ENCODE measurements at regions not wholly inside any gene's neighbourhood (a gene's known extent, or its start where the extent isn't known, plus 50 kb on each side); places are given as distances from the start of the nearest gene placed in this dataset.

- no peak overlapping the region for H3K4me3 ChIP-seq
- H3K27me3 ChIP-seq: no peaks in the 10 kb centered on the region
- H3K27ac ChIP-seq: no peak overlapping the region
- no peaks in the 10 kb centered on the region for H3K36me3 ChIP-seq
- 27 to 67% methylated on average over 2 of the region's 2 CpGs for WGBS, 2 donors
- H3K4me1 ChIP-seq: no peaks in the 10 kb centered on the region
- DNase-seq: no peak
- no peaks in the 10 kb centered on the region for H3K9me3 ChIP-seq
- intact Hi-C loops (cut with DNase I): no loop called here
- TF ChIP-seq, protein P1, sequence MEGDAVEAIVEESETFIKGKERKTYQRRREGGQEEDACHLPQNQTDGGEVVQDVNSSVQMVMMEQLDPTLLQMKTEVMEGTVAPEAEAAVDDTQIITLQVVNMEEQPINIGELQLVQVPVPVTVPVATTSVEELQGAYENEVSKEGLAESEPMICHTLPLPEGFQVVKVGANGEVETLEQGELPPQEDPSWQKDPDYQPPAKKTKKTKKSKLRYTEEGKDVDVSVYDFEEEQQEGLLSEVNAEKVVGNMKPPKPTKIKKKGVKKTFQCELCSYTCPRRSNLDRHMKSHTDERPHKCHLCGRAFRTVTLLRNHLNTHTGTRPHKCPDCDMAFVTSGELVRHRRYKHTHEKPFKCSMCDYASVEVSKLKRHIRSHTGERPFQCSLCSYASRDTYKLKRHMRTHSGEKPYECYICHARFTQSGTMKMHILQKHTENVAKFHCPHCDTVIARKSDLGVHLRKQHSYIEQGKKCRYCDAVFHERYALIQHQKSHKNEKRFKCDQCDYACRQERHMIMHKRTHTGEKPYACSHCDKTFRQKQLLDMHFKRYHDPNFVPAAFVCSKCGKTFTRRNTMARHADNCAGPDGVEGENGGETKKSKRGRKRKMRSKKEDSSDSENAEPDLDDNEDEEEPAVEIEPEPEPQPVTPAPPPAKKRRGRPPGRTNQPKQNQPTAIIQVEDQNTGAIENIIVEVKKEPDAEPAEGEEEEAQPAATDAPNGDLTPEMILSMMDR (IDR thresholded peaks at IDR 0.05): no peak
- no peak for TF ChIP-seq EP300 (IDR thresholded peaks at IDR 0.05)
- no peak for TF ChIP-seq POLR2A (IDR thresholded peaks at IDR 0.05)
- TF ChIP-seq POLR2AphosphoS5 (IDR thresholded peaks at IDR 0.05): no peak
These were observed 93.8 kb upstream of the HELT start for GRCh38 chr4:184924516-184924915.

DNA sequence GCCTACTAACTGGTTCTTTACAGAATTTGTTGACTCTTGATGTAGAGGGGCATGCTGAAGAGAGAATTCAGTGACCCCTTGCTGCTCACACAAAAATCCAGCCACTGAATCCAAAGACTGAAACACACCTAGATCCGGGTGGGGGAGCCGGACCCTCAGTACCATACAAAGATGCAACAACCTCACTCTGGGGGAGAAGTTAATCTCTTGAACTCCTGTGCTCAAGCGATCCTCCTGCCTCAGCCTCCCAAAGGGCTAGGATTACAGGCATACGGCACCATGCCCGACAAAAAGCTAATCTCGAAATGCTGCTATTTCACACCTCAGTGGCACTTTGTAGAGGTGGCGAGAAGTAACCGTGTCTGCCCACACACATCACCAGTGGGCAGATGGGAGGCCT is 88.8 kb upstream of the HELT start:
- no peak overlapping the region for H3K27ac ChIP-seq
- intact Hi-C loops (cut with DNase I): no loop called here
- no peaks in the 10 kb centered on the region for H3K4me1 ChIP-seq
- H3K9me3 ChIP-seq: no peaks in the 10 kb centered on the region
- H3K36me3 ChIP-seq: no peaks in the 10 kb centered on the region
- WGBS, 2 donors: 94 to 95% methylated on average over 8 of the region's 8 CpGs
- no peak for TF ChIP-seq POLR2A (IDR thresholded peaks at IDR 0.05)
- no peak for TF ChIP-seq POLR2AphosphoS5 (IDR thresholded peaks at IDR 0.05)
- TF ChIP-seq EP300 (IDR thresholded peaks at IDR 0.05): no peak
- no peak overlapping the region for H3K4me3 ChIP-seq
- DNase-seq: no peak
- peaks cover 0 to 3% (median 0%) of the 10 kb centered on the region in 3 donors for H3K27me3 ChIP-seq

DNA sequence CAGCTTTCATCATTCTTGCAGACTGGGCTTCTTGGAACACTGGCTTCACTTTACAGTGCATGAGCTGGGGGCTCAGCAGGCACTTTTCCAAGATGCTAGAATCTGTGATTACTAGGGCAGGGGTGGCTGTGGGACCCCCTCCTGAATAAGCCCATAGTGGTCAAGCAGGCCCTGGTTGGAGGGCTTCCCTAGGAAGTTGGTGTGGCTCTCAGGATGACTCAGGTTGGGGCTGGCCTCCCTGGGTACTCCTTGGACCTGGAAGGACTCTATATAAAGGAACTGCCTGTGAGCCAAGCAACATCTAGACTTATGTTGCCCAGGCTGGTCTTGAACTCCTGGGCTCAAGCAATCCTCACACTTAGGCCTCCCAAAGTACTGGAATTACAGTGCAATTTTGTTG is 88.3 kb upstream of the HELT start:
- TF ChIP-seq POLR2AphosphoS5 (IDR thresholded peaks at IDR 0.05) (no peak), EP300 (IDR thresholded peaks at IDR 0.05) (no peak), POLR2A (IDR thresholded peaks at IDR 0.05) (no peak)
- TF ChIP-seq, protein P1 (IDR thresholded peaks at IDR 0.05): no peak
- intact Hi-C loops (cut with DNase I): no loop called here

DNA sequence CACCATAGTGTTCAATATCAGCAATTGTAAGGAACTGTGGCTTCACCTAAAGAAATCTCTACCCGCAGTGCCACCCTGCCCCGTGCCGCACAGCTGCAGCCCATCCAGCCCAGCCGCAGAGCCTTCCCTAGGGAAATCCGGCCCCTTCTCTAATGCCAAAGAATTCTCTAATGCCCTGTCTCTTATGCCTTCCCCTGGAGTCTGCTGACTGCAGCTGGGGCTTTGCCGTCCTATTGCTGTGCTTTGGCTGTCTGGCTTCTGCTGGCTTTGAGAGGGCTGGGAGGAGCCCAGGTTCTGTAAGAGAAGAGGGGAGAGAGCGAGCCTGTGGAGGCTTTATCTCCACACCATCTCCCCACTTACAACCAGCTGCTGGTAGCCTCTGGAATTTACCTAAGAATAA is 85.9 kb upstream of the HELT start:
- H3K36me3 ChIP-seq: no peaks in the 10 kb centered on the region
- no peak for DNase-seq
- no peaks in the 10 kb centered on the region for H3K4me1 ChIP-seq
- no peaks in the 10 kb centered on the region for H3K9me3 ChIP-seq
- H3K4me3 ChIP-seq: no peak overlapping the region
- no peak overlapping the region for H3K27ac ChIP-seq
- TF ChIP-seq, protein P1 (IDR thresholded peaks at IDR 0.05): no peak
- TF ChIP-seq POLR2A (IDR thresholded peaks at IDR 0.05) (no peak), EP300 (IDR thresholded peaks at IDR 0.05) (no peak), POLR2AphosphoS5 (IDR thresholded peaks at IDR 0.05) (no peak)
- 76 to 78% methylated on average over 7 of the region's 7 CpGs for WGBS, 2 donors
- peaks cover 0 to 6% (median 0%) of the 10 kb centered on the region in 3 donors for H3K27me3 ChIP-seq
- intact Hi-C loops (cut with DNase I): no loop called here

More for the DNA sequence above, 88.3 kb upstream of the HELT start:
- DNase-seq: no peak
- Histone ChIP-seq H3K4me3 (no peak overlapping the region), H3K27ac (no peak overlapping the region), H3K27me3 (peaks cover 0 to 6% (median 0%) of the 10 kb centered on the region in 3 donors), H3K4me1 (no peaks in the 10 kb centered on the region), H3K9me3 (no peaks in the 10 kb centered on the region), H3K36me3 (no peaks in the 10 kb centered on the region)

GRCh38 chr4:184933311-184933710 is 85.0 kb upstream of the HELT start:
- TF ChIP-seq EP300 (IDR thresholded peaks at IDR 0.05) (no peak), POLR2AphosphoS5 (IDR thresholded peaks at IDR 0.05) (no peak), POLR2A (IDR thresholded peaks at IDR 0.05) (no peak)
- TF ChIP-seq, protein P1 (IDR thresholded peaks at IDR 0.05): no peak
- WGBS, 2 donors: 64 to 66% methylated on average over 1 of the region's 1 CpG
- no peaks in the 10 kb centered on the region for H3K9me3 ChIP-seq
- no peaks in the 10 kb centered on the region for H3K36me3 ChIP-seq
- H3K27me3 ChIP-seq: peaks cover 0 to 6% (median 0%) of the 10 kb centered on the region in 3 donors
- no peak for DNase-seq
- intact Hi-C loops (cut with DNase I): no loop called here
- H3K27ac ChIP-seq: no peak overlapping the region
- H3K4me1 ChIP-seq: peaks cover 0 to 2% (median 0%) of the 10 kb centered on the region in 4 donors
- no peak overlapping the region for H3K4me3 ChIP-seq
